Thoracic aorta (tissue), 2 donors: ENCODE measurements at regions not wholly inside any gene's neighbourhood (a gene's known extent, or its start where the extent isn't known, plus 50 kb on each side); places are given as distances from the start of the nearest gene placed in this dataset.

Source experiments
- ATAC-seq: fragments of 150-250 bp; one replicate; pipeline ENCODE4 v1.8.0; 2017; ENCODE audit warnings: low read depth; ENCODE audit not compliant: insufficient number of reproducible peaks, low FRiP score
- DNase-seq: peaks from one replicate; pipeline ENCODE4 v3.0.0-alpha.2; 2020; ENCODE audit warnings: low spot score
- H3K27ac ChIP-seq, 2 donors: fragments of 200-600 bp; sonication (generic); 1 replicate in 1 of 2; 2 replicates in 1 of 2; pipeline ENCODE4 v1.5.1; 2016; ENCODE audit warnings: mild to moderate bottlenecking in 2 of 2, moderate library complexity in 2 of 2
- H3K27me3 ChIP-seq: fragments of 200-600 bp; sonication (generic); replicated peaks from 2 replicates; pipeline ENCODE4 v1.6.0; 2016; ENCODE audit warnings: mild to moderate bottlenecking; ENCODE audit not compliant: insufficient read depth
- H3K36me3 ChIP-seq: fragments of 200-600 bp; sonication (generic); one replicate; pipeline ENCODE4 v1.5.1; 2016
- H3K4me1 ChIP-seq, 2 donors: fragments of 200-600 bp; sonication (generic); 1 replicate in 1 of 2; 2 replicates in 1 of 2; pipeline versions ENCODE4 v1.5.1 to v1.6.0; 2016; ENCODE audit warnings: low read depth in 2 of 2, mild to moderate bottlenecking in 1 of 2; ENCODE audit not compliant: control insufficient read depth in 1 of 2
- H3K4me3 ChIP-seq: fragments of 200-600 bp; sonication (generic); 2 replicates; pipeline ENCODE4 v1.5.1; 2016; ENCODE audit warnings: mild to moderate bottlenecking
- H3K9me3 ChIP-seq: fragments of 200-600 bp; sonication (generic); 2 replicates; pipeline ENCODE4 v1.5.1; 2016
- CTCF ChIP-seq: fragments of 200-600 bp; sonication (generic); IDR thresholded peaks from one replicate; pipeline ENCODE4 v1.5.1; 2019; ENCODE audit warnings: antibody characterized with exemption

GRCh38 chr1:177701654-177702353 is 268.1 kb downstream of the SEC16B start:
- Histone ChIP-seq H3K4me1 (no peaks in the 10 kb centered on the region), H3K9me3 (no peaks in the 10 kb centered on the region), H3K27me3 (no peaks in the 10 kb centered on the region), H3K4me3 (no peak overlapping the region), H3K27ac (no peak overlapping the region), H3K36me3 (no peaks in the 10 kb centered on the region)
- DNase-seq (no peak), ATAC-seq (no peak)
- TF ChIP-seq CTCF = no peak

GRCh38 chr1:177700856-177701255 is 269.0 kb downstream of the SEC16B start:
- Histone ChIP-seq H3K36me3 (no peaks in the 10 kb centered on the region), H3K4me1 (no peaks in the 10 kb centered on the region), H3K27ac (no peak overlapping the region), H3K27me3 (no peaks in the 10 kb centered on the region), H3K9me3 (no peaks in the 10 kb centered on the region), H3K4me3 (no peak overlapping the region)
- ATAC-seq = no peak
- TF ChIP-seq CTCF = no peak
- no peak for DNase-seq

GRCh38 chr1:177690996-177691395 is 278.9 kb downstream of the SEC16B start:
- Histone ChIP-seq H3K36me3 (no peaks in the 10 kb centered on the region), H3K4me1 (no peaks in the 10 kb centered on the region), H3K27ac (no peak overlapping the region), H3K4me3 (no peak overlapping the region), H3K27me3 (no peaks in the 10 kb centered on the region), H3K9me3 (peaks cover 3% of the 10 kb centered on the region)
- no peak for TF ChIP-seq CTCF
- ATAC-seq = no peak
- DNase-seq = no peak

GRCh38 chr1:177687544-177687943 is 282.3 kb downstream of the SEC16B start:
- no peak for TF ChIP-seq CTCF
- Histone ChIP-seq H3K36me3 (no peaks in the 10 kb centered on the region), H3K4me1 (no peaks in the 10 kb centered on the region), H3K9me3 (peaks cover 3% of the 10 kb centered on the region), H3K27ac (no peak overlapping the region), H3K27me3 (no peaks in the 10 kb centered on the region), H3K4me3 (no peak overlapping the region)
- no peak for DNase-seq
- ATAC-seq = no peak

GRCh38 chr1:177686933-177687332 is 282.9 kb downstream of the SEC16B start:
- Histone ChIP-seq H3K27ac (no peak overlapping the region), H3K27me3 (no peaks in the 10 kb centered on the region), H3K4me1 (no peaks in the 10 kb centered on the region), H3K4me3 (no peak overlapping the region), H3K9me3 (peaks cover 3% of the 10 kb centered on the region), H3K36me3 (no peaks in the 10 kb centered on the region)
- no peak for TF ChIP-seq CTCF
- DNase-seq = no peak
- ATAC-seq = no peak
